Vagina (tissue), 2 donors: ENCODE measurements at regions not wholly inside any gene's neighbourhood (a gene's known extent, or its start where the extent isn't known, plus 50 kb on each side); places are given as distances from the start of the nearest gene placed in this dataset.

Source experiments
- CTCF ChIP-seq, 3 experiments: fragments of 450-650 bp in 2 of 3; fragments of 200-600 bp in 1 of 3; sonication (generic) in 1 of 3; IDR thresholded peaks; one replicate each; pipeline ENCODE4 v1.5.1; 2017 to 2019; ENCODE audit warnings: antibody characterized with exemption in 3 of 3, mild to moderate bottlenecking in 2 of 3, moderate library complexity in 2 of 3
- POLR2AphosphoS5 ChIP-seq, 2 donors: sonication (generic); formaldehyde crosslinking; IDR thresholded peaks; one replicate each; pipeline ENCODE4 v1.9.0; 2017; ENCODE audit warnings: antibody characterized with exemption in 2 of 2, mild to moderate bottlenecking in 2 of 2, low read depth in 1 of 2; ENCODE audit not compliant: insufficient read depth in 1 of 2

- TF ChIP-seq CTCF (IDR thresholded peaks at IDR 0.05) (no peak), POLR2AphosphoS5 (IDR thresholded peaks at IDR 0.05; ENCODE audit: insufficient read depth in 1 of 2, low read depth in 1 of 2) (no peak)
Measured at GRCh38 chr2:103285354-103285753, 523.5 kb downstream of the TMEM182 start.
